Occipital lobe (tissue), 1 donor: ENCODE measurements at regions not wholly inside any gene's neighbourhood (a gene's known extent, or its start where the extent isn't known, plus 50 kb on each side); places are given as distances from the start of the nearest gene placed in this dataset.
"Not testable (repeated sequence)": the region's sequence is repeated elsewhere in the genome, so short reads cannot be mapped to it uniquely, and the experiment has no call there.

Experiments used
- DNase-seq: peaks from one replicate; lab custom pipeline; 2025; lab: John Stamatoyannopoulos, UW

DNA sequence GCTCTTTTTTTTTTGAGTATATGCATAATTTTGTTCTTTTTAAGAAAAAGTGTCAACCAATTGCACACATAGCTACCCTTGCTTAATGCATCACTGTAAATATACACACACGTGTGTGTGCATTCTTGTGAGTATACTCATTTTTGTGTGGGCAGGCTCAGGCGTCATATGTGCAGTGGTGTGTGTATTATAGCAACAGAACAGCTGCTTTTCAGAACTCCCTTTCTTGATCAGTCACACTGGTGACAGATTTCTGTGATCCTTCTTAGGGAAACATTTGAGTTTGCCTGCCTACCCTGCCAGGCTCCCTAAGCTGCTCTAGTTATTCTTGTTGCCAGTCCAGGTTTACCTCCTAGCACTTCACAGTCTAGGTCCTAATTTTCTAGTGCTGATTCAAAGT is 287.0 kb upstream of the SEMA6A start:
- no peak for DNase-seq

DNA sequence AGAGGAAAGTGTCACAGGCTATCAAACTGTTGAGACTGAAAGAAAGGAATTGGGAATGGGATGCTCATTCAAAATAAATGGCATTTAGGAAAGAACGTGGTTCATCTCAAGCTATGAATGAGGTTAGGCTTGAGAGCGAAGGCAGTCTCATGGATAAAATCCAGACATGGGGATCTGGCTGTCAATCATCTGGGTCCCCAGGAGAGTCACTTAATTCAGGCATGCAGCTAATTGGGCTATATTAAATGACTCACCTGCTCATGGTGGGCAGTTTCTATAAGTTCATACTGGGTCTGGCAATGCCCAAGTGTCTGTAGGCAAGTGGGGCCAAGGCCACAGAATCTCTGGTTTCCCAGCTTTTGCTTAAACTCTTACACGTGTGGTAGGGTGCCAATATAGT is 286.5 kb upstream of the SEMA6A start:
- DNase-seq, result no peak

DNA sequence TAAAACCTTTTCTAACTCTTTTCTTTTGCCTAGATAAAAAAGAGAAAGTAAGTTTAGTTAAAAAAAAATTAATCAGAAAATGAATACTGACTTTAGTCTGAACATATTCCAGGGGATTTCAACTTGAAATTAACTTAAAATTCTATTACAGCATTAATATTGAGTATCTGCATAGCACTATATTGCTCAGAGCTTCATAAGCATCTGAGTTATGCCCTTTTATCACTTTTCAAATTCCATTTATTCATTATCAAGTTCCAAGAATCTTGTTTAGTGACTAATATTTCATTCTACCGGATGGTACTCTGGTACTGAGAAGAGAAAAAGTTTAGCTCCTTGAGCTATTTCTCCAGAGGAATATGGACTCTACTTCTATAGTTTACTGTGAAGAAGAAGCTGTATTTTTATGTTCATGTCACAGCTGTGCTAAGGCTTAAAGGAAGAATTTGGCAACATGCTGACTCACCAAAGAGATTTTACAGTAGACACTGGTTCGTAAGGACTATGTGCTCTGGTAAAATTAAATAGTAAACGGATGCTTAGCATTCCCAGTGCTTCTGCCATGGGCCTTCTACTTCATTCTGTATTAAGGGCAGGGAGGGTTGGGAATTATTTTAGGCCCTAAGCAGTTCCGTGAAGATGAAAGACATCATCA is 285.2 kb upstream of the SEMA6A start:
- no peak for DNase-seq

GRCh38 chr5:116858705-116859333 is 284.2 kb upstream of the SEMA6A start:
- no peak for DNase-seq

GRCh38 chr5:116858020-116858419 is 283.4 kb upstream of the SEMA6A start:
- DNase-seq, result not testable (repeated sequence)

DNA sequence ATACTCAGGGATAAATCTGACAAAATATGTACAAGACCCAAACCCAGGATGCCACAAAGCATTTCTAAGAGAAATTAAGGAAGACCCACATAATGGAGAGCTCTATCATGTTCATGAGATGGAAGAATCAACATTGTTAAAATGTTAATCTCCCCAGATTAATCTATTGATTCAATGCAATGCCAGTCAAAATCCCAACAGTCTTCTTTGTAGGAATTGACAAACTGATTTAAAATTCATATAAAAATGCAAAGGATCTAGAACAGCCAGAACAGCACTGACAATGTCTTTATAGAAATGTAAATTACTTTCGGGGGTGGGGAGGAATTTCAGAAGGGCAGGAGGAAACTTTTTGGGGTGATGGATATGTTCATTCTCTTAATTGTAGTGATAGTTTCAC is 281.6 kb upstream of the SEMA6A start:
- no peak for DNase-seq

DNA sequence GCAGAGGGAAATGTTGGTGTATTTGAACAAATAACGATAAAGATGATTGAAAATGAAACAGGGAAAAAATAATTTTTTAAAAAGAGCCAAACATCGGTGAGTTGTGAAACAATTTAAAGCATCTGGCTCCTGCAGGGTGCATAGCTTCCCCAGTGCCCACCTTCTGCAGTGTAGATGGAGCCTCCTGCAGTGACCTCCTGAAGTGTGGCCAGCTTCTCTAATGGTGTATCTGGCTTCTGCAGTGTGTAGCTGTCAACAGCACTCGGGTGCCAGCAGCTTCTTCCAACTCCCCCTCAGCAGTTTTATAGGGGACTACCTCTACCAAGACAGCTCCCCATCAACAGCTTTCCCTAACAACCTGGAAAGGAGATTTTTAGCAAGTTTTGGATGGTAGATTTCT is 279.4 kb upstream of the SEMA6A start:
- DNase-seq, result no peak

DNA sequence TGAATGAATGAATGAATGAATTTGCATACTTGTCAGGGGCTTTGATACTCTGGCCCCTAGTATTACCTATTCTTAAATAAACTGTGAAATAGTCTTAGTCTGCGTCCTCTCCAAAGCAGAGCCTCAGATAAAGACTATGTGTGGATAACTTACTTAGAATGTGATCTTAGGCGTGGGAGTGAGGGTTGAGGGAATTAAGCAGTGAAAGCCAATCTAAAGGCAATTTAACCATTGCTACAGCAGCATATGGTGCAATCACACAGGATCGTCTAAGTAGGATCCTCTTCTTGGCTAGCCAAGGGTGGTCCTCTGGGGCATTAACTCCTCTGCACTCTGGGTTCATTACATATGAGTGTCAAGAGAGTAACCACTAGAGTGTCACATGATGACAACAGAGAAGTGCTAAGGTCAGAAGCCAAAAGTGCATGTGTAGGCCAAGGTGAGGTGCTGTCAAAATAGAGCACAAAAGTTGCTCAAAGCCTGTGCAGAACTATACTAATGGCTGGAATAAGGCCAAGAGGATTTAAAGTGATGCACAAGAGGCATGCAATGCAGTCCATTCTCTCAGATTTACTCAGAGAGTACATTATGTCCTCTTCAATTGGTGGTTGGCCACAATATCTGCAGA is 274.4 kb upstream of the SEMA6A start:
- DNase-seq, result no peak

GRCh38 chr5:116847960-116848359 is 273.3 kb upstream of the SEMA6A start:
- no peak for DNase-seq

GRCh38 chr5:116844015-116844414 is 269.4 kb upstream of the SEMA6A start:
- no peak for DNase-seq

GRCh38 chr5:116842514-116842961 is 267.9 kb upstream of the SEMA6A start:
- no peak for DNase-seq

DNA sequence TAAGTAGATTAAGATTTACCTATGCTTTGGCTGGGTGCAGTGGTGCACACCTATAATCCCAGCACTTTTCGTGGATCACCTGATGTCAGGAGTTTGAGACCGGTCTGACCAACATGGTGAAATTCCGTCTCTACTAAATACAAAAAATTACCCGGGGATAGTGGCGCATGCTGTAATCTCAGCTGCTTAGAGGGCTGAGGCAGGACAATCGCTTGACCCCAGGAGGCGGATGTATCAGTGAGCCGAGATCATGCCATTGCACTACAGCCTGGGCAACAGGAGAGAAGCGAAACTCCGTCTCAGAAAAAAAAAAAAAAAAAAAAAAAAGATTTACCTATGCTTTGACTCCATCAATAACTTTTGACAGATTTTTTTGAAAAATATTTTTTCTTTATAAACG is 267.1 kb upstream of the SEMA6A start:
- no peak for DNase-seq

- DNase-seq, result no peak
Observed at GRCh38 chr5:116838011-116838536, 263.5 kb upstream of the SEMA6A start.

GRCh38 chr5:116834796-116835515 is 260.3 kb upstream of the SEMA6A start:
- DNase-seq, result no peak

DNA sequence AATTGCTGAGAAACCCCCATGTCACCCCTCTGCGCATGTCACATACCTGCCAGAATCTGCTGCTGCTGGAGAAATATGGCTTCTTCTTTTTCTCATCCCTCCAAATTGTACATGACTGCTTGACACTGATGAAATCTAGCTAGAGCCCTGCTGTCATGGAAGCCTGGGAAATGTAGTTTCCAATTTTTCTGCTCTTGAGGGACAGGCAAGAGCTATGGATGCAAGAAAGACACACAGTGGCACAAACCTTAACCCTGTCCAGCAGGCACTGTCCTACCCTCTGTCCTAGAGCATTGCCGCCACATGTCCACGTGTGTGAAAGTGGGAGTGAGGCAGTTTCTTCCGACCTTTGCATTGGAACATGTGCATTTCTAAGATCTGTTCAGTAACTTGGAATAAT is 255.5 kb upstream of the SEMA6A start:
- no peak for DNase-seq

- no peak for DNase-seq
Observed at GRCh38 chr5:116827078-116827477, 252.5 kb upstream of the SEMA6A start.

GRCh38 chr5:116825486-116825885 is 250.9 kb upstream of the SEMA6A start:
- no peak for DNase-seq

- DNase-seq, result no peak
Observed at GRCh38 chr5:116824751-116825438, 250.3 kb upstream of the SEMA6A start.

- no peak for DNase-seq
Observed at GRCh38 chr5:116814626-116815385, 240.2 kb upstream of the SEMA6A start.

- DNase-seq, result no peak
Observed at GRCh38 chr5:116813906-116814305, 239.3 kb upstream of the SEMA6A start.

GRCh38 chr5:116813356-116813755 is 238.7 kb upstream of the SEMA6A start:
- no peak for DNase-seq
